HCT116 (cell line): ENCODE measurements at regions not wholly inside any gene's neighbourhood (a gene's known extent, or its start where the extent isn't known, plus 50 kb on each side); places are given as distances from the start of the nearest gene placed in this dataset.

Source experiments
- CEBPB ChIP-seq: IDR thresholded peaks from 2 replicates; pipeline ENCODE4 v1.6.1; 2012; ENCODE audit warnings: low read depth
- POLR2A ChIP-seq: IDR thresholded peaks from 2 replicates; pipeline ENCODE4 v1.7.0; 2011; ENCODE audit warnings: borderline replicate concordance; ENCODE audit not compliant: insufficient read depth, insufficient read length; ENCODE audit errors: extremely low read depth
- SIN3A ChIP-seq: IDR thresholded peaks from 2 replicates; pipeline ENCODE4 v1.6.1; 2012; ENCODE audit warnings: low read depth
- ZFX ChIP-seq: fragments of 450-650 bp; IDR thresholded peaks from 2 replicates; pipeline ENCODE4 v1.6.1; 2017
- TF ChIP-seq, protein P1 (sequence below), 3 experiments: fragments of 200-600 bp in 1 of 3; sonication (generic) in 1 of 3; IDR thresholded peaks in 2 of 3; conservative IDR thresholded peaks in 1 of 3; 2 replicates each; pipeline ENCODE4 v1.5.1; 2012 to 2017; ENCODE audit warnings: low read depth in 2 of 3, low read length in 2 of 3, antibody characterized with exemption in 1 of 3, borderline replicate concordance in 1 of 3, control low read depth in 1 of 3, mild to moderate bottlenecking in 1 of 3, mixed read lengths in 1 of 3, mixed run types in 1 of 3, moderate library complexity in 1 of 3; ENCODE audit not compliant: insufficient read depth in 1 of 3

DNA sequence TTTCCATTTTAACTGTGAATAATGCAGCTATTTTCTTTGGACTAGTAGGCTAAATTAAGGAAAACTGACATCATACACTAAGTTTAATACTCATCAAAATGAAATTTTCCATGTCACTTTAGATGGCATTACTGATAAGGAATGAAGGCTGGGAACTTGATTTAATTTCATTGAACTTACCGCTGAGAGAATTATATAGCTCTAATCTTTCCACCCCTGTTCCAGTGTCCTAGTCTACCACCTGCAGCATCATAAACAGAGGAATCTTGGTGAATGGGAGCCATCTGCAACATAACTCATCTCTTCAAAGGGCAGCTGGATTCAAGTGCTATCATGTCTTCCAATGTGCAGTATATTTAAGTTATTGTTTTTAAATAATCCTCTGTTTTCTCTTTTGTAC, 1395.2 kb downstream of the EPHA7 start:
- TF ChIP-seq, protein P1, sequence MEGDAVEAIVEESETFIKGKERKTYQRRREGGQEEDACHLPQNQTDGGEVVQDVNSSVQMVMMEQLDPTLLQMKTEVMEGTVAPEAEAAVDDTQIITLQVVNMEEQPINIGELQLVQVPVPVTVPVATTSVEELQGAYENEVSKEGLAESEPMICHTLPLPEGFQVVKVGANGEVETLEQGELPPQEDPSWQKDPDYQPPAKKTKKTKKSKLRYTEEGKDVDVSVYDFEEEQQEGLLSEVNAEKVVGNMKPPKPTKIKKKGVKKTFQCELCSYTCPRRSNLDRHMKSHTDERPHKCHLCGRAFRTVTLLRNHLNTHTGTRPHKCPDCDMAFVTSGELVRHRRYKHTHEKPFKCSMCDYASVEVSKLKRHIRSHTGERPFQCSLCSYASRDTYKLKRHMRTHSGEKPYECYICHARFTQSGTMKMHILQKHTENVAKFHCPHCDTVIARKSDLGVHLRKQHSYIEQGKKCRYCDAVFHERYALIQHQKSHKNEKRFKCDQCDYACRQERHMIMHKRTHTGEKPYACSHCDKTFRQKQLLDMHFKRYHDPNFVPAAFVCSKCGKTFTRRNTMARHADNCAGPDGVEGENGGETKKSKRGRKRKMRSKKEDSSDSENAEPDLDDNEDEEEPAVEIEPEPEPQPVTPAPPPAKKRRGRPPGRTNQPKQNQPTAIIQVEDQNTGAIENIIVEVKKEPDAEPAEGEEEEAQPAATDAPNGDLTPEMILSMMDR (IDR thresholded peaks at IDR 0.05 in 2 of 3, conservative IDR thresholded peaks at IDR 0.05 in 1 of 3; ENCODE audit: borderline replicate concordance in 1 of 3, insufficient read depth in 1 of 3, low read depth in 2 of 3, low read length in 2 of 3) = no peak
- TF ChIP-seq ZFX (no peak), CEBPB (no peak), POLR2A (no peak), SIN3A (no peak)
